SK-N-SH treated with all-trans-retinoic acid at 6 μM for 48 hours (cell line): ENCODE measurements at regions not wholly inside any gene's neighbourhood (a gene's known extent, or its start where the extent isn't known, plus 50 kb on each side); places are given as distances from the start of the nearest gene placed in this dataset.

Experiments used
- ARNTL ChIP-seq: fragments of 450-650 bp; formaldehyde crosslinking; IDR thresholded peaks from 2 replicates; pipeline ENCODE4 v1.5.0; 2020; ENCODE audit warnings: low read depth, mild to moderate bottlenecking, moderate library complexity, borderline replicate concordance
- BACH2 ChIP-seq: fragments of 250-450 bp; sonication (Bioruptor Pico); IDR thresholded peaks from 2 replicates; pipeline ENCODE4 v1.9.0; 2021; ENCODE audit warnings: mild to moderate bottlenecking, borderline replicate concordance
- OSR1 ChIP-seq: fragments of 250-450 bp; sonication (Bioruptor Pico); IDR thresholded peaks from 2 replicates; pipeline ENCODE4 v1.8.0; 2022; ENCODE audit warnings: moderate library complexity, mild to moderate bottlenecking, inconsistent platforms
- RARB ChIP-seq: fragments of 250-450 bp; sonication (Bioruptor Pico); IDR thresholded peaks from 2 replicates; pipeline ENCODE4 v1.8.0; 2021; ENCODE audit warnings: mild to moderate bottlenecking, moderate library complexity
- ZC3H10 ChIP-seq: fragments of 250-450 bp; sonication (Bioruptor Pico); IDR thresholded peaks from 2 replicates; pipeline ENCODE4 v1.5.1; 2021; ENCODE audit warnings: mild to moderate bottlenecking, moderate library complexity
- ZFP3 ChIP-seq: fragments of 250-450 bp; sonication (Bioruptor Pico); IDR thresholded peaks from 2 replicates; pipeline ENCODE4 v1.5.0; 2020; ENCODE audit warnings: mild to moderate bottlenecking, moderate library complexity
- ZFP30 ChIP-seq: fragments of 450-650 bp; formaldehyde crosslinking; IDR thresholded peaks from 2 replicates; pipeline ENCODE4 v1.5.0; 2022; ENCODE audit warnings: mild to moderate bottlenecking, moderate library complexity
- ZNF8 ChIP-seq: fragments of 450-650 bp; formaldehyde crosslinking; IDR thresholded peaks from 2 replicates; pipeline ENCODE4 v1.5.0; 2020; ENCODE audit warnings: mild to moderate bottlenecking, moderate library complexity
- TF ChIP-seq, protein P1 (sequence below): fragments of 250-450 bp; sonication (Bioruptor Pico); IDR thresholded peaks from 2 replicates; pipeline ENCODE4 v1.5.1; 2020; ENCODE audit warnings: low read depth, mild to moderate bottlenecking, moderate library complexity
- TF ChIP-seq, protein P2 (sequence below): fragments of 250-450 bp; sonication (Bioruptor Pico); IDR thresholded peaks from 2 replicates; pipeline ENCODE4 v1.8.0; 2021; ENCODE audit warnings: low read depth, mild to moderate bottlenecking, moderate library complexity, borderline replicate concordance
- TF ChIP-seq, protein P3 (sequence below): fragments of 250-450 bp; sonication (Bioruptor Pico); IDR thresholded peaks from 2 replicates; pipeline ENCODE4 v1.8.0; 2020; ENCODE audit warnings: mild to moderate bottlenecking, moderate library complexity, borderline replicate concordance
- TF ChIP-seq, protein P4 (sequence below): fragments of 250-450 bp; sonication (Bioruptor Pico); IDR thresholded peaks from 2 replicates; pipeline ENCODE4 v1.5.0; 2020; ENCODE audit warnings: mild to moderate bottlenecking, moderate library complexity

DNA sequence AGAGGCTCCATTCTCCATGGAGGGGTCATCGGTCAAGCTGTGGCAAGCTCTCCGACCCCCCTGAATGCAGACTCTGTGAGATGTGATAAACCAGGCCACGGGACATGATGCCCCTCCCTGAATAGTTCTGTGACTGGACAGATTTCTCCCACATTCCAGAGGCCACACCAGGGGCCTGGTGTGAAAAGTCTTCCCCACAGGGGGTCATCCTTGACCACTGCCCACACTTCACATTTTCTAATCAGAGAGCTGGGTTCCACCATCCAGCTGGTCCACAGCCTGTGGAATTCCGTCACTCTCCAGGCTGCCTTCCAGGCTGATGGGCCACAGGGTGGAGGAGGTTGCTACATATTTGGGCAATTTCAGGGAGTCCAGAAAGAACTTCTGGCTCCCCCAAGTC, 51.3 kb upstream of the CYRIA start:
- no peak for TF ChIP-seq BACH2 (CRISPR knock-in tag)
- TF ChIP-seq, protein P1, sequence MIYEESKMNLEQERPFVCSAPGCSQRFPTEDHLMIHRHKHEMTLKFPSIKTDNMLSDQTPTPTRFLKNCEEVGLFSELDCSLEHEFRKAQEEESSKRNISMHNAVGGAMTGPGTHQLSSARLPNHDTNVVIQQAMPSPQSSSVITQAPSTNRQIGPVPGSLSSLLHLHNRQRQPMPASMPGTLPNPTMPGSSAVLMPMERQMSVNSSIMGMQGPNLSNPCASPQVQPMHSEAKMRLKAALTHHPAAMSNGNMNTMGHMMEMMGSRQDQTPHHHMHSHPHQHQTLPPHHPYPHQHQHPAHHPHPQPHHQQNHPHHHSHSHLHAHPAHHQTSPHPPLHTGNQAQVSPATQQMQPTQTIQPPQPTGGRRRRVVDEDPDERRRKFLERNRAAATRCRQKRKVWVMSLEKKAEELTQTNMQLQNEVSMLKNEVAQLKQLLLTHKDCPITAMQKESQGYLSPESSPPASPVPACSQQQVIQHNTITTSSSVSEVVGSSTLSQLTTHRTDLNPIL (CRISPR knock-in tag): no peak
- TF ChIP-seq ZNF8 (CRISPR knock-in tag): no peak
- TF ChIP-seq, protein P2, sequence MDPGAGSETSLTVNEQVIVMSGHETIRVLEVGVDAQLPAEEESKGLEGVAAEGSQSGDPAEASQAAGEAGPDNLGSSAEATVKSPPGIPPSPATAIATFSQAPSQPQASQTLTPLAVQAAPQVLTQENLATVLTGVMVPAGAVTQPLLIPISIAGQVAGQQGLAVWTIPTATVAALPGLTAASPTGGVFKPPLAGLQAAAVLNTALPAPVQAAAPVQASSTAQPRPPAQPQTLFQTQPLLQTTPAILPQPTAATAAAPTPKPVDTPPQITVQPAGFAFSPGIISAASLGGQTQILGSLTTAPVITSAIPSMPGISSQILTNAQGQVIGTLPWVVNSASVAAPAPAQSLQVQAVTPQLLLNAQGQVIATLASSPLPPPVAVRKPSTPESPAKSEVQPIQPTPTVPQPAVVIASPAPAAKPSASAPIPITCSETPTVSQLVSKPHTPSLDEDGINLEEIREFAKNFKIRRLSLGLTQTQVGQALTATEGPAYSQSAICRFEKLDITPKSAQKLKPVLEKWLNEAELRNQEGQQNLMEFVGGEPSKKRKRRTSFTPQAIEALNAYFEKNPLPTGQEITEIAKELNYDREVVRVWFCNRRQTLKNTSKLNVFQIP: no peak
- TF ChIP-seq, protein P3, sequence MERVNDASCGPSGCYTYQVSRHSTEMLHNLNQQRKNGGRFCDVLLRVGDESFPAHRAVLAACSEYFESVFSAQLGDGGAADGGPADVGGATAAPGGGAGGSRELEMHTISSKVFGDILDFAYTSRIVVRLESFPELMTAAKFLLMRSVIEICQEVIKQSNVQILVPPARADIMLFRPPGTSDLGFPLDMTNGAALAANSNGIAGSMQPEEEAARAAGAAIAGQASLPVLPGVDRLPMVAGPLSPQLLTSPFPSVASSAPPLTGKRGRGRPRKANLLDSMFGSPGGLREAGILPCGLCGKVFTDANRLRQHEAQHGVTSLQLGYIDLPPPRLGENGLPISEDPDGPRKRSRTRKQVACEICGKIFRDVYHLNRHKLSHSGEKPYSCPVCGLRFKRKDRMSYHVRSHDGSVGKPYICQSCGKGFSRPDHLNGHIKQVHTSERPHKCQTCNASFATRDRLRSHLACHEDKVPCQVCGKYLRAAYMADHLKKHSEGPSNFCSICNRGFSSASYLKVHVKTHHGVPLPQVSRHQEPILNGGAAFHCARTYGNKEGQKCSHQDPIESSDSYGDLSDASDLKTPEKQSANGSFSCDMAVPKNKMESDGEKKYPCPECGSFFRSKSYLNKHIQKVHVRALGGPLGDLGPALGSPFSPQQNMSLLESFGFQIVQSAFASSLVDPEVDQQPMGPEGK (CRISPR knock-in tag): no peak
- no peak for TF ChIP-seq ZFP3 (CRISPR knock-in tag)
- no peak for TF ChIP-seq ZFP30
- no peak for TF ChIP-seq ZC3H10
- no peak for TF ChIP-seq RARB (CRISPR knock-in tag)
- TF ChIP-seq, protein P4, sequence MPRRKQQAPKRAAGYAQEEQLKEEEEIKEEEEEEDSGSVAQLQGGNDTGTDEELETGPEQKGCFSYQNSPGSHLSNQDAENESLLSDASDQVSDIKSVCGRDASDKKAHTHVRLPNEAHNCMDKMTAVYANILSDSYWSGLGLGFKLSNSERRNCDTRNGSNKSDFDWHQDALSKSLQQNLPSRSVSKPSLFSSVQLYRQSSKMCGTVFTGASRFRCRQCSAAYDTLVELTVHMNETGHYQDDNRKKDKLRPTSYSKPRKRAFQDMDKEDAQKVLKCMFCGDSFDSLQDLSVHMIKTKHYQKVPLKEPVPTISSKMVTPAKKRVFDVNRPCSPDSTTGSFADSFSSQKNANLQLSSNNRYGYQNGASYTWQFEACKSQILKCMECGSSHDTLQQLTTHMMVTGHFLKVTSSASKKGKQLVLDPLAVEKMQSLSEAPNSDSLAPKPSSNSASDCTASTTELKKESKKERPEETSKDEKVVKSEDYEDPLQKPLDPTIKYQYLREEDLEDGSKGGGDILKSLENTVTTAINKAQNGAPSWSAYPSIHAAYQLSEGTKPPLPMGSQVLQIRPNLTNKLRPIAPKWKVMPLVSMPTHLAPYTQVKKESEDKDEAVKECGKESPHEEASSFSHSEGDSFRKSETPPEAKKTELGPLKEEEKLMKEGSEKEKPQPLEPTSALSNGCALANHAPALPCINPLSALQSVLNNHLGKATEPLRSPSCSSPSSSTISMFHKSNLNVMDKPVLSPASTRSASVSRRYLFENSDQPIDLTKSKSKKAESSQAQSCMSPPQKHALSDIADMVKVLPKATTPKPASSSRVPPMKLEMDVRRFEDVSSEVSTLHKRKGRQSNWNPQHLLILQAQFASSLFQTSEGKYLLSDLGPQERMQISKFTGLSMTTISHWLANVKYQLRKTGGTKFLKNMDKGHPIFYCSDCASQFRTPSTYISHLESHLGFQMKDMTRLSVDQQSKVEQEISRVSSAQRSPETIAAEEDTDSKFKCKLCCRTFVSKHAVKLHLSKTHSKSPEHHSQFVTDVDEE (CRISPR knock-in tag): no peak
- no peak for TF ChIP-seq OSR1 (CRISPR knock-in tag)
- TF ChIP-seq ARNTL: no peak
